HT1080 (cell line): ENCODE measurements at regions not wholly inside any gene's neighbourhood (a gene's known extent, or its start where the extent isn't known, plus 50 kb on each side); places are given as distances from the start of the nearest gene placed in this dataset.

Source experiments
- DNase-seq: peaks from one replicate; pipeline ENCODE4 v3.0.0-alpha.2; 2015; ENCODE audit warnings: low read depth

DNA sequence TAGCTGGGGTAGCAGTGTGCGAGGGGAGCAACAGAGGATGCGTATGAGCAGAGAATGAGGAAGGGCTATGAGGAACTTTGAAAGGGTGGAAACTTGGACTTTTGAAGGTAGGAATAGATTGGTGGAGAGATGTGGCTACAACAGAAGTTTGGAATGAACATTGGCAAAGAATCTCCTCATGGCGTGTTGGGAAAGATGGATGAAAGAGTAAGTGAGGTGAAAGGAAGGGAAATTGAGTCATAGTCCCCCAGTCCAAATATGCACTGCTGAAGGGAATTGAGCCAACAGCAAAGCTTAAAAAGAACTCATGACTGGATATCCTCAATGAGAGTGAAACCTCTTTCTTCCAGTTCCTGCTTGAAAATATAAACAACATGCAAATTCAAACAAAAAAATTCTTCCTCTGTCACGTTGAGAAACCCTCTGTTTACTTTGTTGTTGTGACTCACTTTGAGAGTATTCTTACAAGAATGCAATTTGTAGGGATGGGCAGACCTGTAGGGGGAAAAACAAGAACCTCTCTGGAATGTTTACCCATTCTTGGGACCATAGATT, 313.2 kb upstream of the KCNJ16 start:
- DNase-seq = peak; percentile 91

- no peak for DNase-seq
Measured at GRCh38 chr17:69762359-69762758, 312.7 kb upstream of the KCNJ16 start.

- no peak for DNase-seq
Measured at GRCh38 chr17:69762766-69763165, 312.3 kb upstream of the KCNJ16 start.

DNA sequence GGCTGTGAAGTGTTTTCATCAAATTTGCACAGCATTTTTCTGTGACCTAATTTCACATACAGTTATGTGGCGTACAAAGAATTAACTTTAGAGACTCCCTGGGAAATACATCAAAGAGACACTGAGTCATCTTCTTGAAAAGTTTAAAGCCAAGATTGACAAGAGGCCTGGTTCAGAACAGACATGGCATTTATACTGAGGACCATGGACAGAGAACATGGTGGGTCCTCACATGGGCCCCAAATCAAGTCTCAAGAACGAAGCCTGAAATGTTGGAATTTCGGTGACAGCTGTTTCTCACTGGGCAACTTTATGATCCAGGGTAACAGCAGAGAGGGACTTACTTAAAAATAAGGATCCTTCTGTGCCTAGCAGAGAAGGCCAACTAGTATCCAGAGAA, 311.5 kb upstream of the KCNJ16 start:
- DNase-seq = peak; percentile 33

DNA sequence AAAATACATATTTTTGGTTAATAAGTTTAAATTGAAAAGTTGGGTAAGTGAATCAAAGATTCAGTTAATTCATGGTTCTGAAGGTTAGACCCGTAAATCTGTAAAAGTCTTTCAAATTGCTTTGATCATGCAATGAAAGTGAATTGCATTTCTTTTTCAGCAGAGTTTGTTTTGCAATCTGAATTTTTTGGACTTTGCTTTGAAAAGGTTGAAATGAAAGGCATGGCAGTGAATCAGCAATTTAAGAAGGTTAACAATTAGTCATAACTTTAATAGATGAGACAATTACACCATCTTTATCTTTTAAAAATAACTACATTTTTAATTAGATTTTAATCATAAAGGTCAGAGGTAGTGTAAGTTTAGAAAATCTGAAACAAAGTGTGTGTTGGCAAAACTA, 310.9 kb upstream of the KCNJ16 start:
- no peak for DNase-seq

DNA sequence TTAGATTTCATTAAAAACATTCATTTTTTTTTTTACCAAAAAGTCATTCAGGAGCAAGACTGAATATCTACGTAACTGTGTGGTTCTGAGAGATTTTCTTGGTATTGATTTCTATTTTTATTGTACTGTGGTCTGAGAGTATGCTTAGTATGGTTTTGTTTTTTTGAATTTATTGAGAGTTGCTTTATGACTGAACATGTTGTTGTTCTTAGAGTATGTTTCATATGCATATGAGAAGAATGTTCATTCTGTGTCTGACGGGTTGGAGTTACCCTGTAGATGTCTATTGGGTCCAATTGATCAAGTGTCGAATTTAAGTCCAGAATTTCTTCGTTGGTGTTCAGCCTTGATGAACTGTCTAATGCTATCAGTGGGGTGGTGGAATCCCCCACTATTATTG, 306.0 kb upstream of the KCNJ16 start:
- DNase-seq = no peak

DNA sequence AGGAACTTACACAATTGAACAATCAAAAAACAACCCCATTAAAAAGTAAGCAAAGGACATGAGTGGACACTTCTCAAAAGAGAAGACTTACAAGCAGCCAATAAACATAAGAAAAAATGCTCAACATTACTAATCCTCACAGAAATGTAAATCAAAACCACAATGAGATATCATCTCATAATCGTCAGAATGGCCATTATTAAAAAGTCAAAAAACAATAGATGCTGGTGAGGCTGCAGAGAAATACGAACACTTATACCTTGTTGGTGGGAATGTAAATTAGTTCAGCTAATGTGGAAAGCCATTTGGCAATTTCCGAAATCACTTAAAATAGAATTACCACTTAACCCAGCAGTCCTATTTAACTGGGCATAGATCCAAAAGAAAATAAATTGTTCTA, 301.9 kb upstream of the KCNJ16 start:
- no peak for DNase-seq

GRCh38 chr17:69779378-69780214, 295.4 kb upstream of the KCNJ16 start:
- DNase-seq = no peak

DNA sequence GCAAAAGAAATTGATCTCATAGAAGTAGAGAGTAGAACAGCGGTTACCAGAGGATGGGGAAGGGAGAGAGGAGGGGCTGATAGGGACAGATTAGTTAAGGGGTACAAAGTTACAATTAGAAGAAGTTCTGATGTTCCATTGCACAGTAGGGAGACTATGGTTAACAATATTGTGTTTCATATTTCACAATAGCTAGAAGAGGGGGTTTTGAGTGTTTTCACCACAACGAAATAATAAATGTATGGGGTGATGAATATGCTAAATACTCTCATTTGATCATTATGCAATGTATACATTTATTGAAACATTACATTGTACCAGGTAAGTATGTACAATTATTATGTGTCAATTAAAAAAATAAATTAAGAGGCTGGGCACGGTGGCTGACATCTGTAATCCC, 291.2 kb upstream of the KCNJ16 start:
- no peak for DNase-seq

GRCh38 chr17:69788957-69789356, 286.1 kb upstream of the KCNJ16 start:
- DNase-seq = no peak

DNA sequence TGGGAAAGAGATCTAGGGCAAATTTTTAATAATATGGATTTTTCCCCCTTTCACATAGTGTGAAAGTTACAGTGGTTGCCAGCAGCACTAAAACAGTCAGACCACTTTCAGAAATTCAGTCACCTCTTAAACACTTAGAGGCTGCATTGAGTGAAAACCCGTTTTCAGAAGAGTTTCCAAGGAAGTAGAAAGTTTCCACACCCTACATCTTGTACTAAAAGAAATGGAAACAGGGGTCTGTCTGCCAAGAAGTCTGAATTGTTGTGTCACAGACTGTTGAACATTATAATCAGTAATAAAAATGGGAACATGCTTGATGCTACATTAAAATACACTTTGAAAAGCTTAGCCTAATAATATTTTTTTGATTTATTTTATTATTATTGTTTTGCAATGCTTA, 278.9 kb upstream of the KCNJ16 start:
- DNase-seq = no peak

DNA sequence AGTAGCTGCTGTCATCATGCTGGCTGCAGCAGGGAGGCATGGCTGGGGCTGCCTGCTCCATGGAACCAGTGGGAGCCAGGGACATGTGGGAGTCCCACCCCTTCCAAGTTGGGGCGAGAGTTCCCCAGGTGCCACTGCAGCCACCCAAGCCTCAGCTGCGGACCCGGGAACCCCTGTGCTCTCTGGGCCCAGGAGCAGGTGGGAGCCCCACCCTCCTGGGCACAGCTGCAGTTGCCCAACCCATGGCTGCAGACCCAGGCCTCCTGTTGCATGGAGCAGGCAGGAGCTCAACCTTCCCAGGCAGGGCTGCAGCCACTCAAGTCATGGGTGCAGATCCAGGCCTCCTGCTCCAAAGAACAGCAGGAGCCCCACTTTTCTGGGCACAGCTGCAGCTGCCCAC, 274.2 kb upstream of the KCNJ16 start:
- no peak for DNase-seq

DNA sequence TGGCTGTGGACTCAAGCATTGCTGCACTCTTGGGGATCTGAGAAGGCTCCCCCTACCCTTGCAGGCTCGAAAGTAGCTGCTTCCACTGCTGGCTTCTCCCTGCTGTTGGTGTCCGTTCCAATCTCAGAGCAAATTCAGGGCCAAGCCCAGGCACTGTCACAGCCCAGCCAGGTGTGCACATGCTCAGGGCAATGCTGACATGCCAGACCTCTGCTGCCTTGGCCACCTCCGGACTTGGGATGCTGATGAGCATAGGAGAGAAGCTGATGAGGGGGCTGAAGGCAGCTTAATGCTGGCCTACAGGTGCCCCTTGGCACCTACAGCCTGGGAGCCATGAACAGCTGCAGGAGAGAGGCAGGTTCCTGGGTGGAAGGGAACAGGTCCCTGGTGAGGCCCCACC, 273.7 kb upstream of the KCNJ16 start:
- no peak for DNase-seq

GRCh38 chr17:69802045-69802740, 272.8 kb upstream of the KCNJ16 start:
- no peak for DNase-seq

- no peak for DNase-seq
Measured at GRCh38 chr17:69809331-69809730, 265.7 kb upstream of the KCNJ16 start.

DNA sequence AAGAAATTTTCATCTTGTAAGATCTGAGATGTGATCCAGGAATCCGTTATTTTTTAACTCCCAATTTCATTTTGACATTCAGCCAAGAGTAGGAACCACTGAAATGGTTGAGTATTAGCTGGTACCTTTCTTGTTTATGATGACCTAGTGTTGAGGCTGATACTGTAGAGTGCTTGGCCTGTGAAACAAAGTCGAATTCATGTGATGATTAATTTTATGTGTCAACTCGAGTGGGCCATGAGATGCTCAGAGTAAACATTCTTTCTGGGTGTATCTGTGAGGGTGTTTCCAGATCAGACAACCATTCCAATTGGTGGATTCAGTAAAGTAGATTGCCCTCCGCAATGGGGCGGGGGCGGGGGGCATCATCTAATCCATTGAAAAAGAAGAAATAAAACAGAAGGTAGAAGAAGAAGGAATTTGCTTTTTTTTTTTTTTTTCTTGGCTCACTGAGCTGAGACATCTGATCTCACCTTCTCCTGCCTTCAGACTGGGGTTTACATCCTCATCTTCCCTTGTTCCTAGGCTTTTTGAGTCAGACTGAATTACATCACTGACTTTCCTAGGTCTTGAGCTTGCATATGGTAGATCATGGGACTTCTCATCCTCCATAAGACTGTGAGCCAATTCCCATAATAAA, 264.6 kb upstream of the KCNJ16 start:
- peak; percentile 26 for DNase-seq

- no peak for DNase-seq
Measured at GRCh38 chr17:69812240-69812837, 262.7 kb upstream of the KCNJ16 start.

- DNase-seq = no peak
Measured at GRCh38 chr17:69814031-69814430, 261.0 kb upstream of the KCNJ16 start.

GRCh38 chr17:69815406-69815805, 259.6 kb upstream of the KCNJ16 start:
- DNase-seq = no peak

- no peak for DNase-seq
Measured at GRCh38 chr17:69818467-69818866, 256.6 kb upstream of the KCNJ16 start.

GRCh38 chr17:69819316-69820087, 255.5 kb upstream of the KCNJ16 start:
- peak; percentile 10 for DNase-seq
